HCT116 (cell line): ENCODE measurements at regions not wholly inside any gene's neighbourhood (a gene's known extent, or its start where the extent isn't known, plus 50 kb on each side); places are given as distances from the start of the nearest gene placed in this dataset.

Experiments used
- ATAC-seq: fragments of 200-7000 bp; cut with Tn5 transposase; 2 replicates; pipeline ENCODE4 v1.9.1; 2020; ENCODE audit warnings: mild to moderate bottlenecking, moderate library complexity
- BruUV-seq: library from RNA; stranded (reverse); fragments of 400-500 nt; replicated peaks from 2 replicates; lab custom pipeline; 2021; lab: Mats Ljungman, UMichigan
- CTCF ChIA-PET: fragments of 300-600 bp; sonication (Branson Sonifier 250); formaldehyde crosslinking; loops from one replicate; lab custom pipeline; 2021; ENCODE audit warnings: antibody characterized with exemption; lab: Charles Lee
- POLR2A ChIA-PET: fragments of 300-600, 350-600 bp; sonication (Branson Sonifier 250); formaldehyde crosslinking; loops from one replicate; lab custom pipeline; 2021; ENCODE audit warnings: antibody characterized with exemption; lab: Charles Lee
- RAD21 ChIA-PET, 2 experiments: fragments of 300-600 bp; sonication (Branson Sonifier 250); formaldehyde crosslinking; loops; one replicate each; lab custom pipeline; 2023; ENCODE audit warnings: low total read pairs in 2 of 2; ENCODE audit not compliant: uncharacterized antibody in 2 of 2, unreplicated experiment in 2 of 2, low non-redundant PET in 1 of 2; lab: Charles Lee
- DNase-seq: peaks from one replicate; pipeline ENCODE4 v3.0.0-alpha.2; 2010; ENCODE audit warnings: low read depth, low spot score
- H2AFZ ChIP-seq: fragments of 200-600 bp; shearing (Covaris generic), sonication (generic); 2 replicates; pipeline ENCODE4 v1.6.1; 2017; ENCODE audit warnings: low read depth, mixed run types, mixed read lengths, antibody characterized with exemption, low read length; ENCODE audit not compliant: poor library complexity, severe bottlenecking
- H3K27ac ChIP-seq: 2 replicates; pipeline ENCODE4 v1.5.1; 2012; ENCODE audit warnings: low read depth, low read length
- H3K27me3 ChIP-seq: fragments of 200-600 bp; sonication (generic); 2 replicates; pipeline ENCODE4 v1.6.1; 2016; ENCODE audit warnings: mixed run types, low read length, mixed read lengths; ENCODE audit not compliant: insufficient read depth
- H3K36me3 ChIP-seq, 2 experiments: fragments of 200-500 bp in 1 of 2; fragments of 200-600 bp in 1 of 2; sonication (Bioruptor generic) in 1 of 2; sonication (generic) in 1 of 2; 2 replicates each; pipeline versions ENCODE4 v1.5.1 to v1.6.1; 2014 to 2016; ENCODE audit warnings: low read length in 2 of 2, inconsistent platforms in 1 of 2, mixed read lengths in 1 of 2, mixed run types in 1 of 2; ENCODE audit not compliant: insufficient read depth in 2 of 2, control insufficient read depth in 1 of 2
- H3K4me1 ChIP-seq, 2 experiments: fragments of 200-600 bp in 1 of 2; sonication (generic) in 1 of 2; 2 replicates each; pipeline versions ENCODE4 v1.5.1 to v1.6.1; 2012 to 2017; ENCODE audit warnings: low read length in 2 of 2, inconsistent platforms in 1 of 2, mild to moderate bottlenecking in 1 of 2, mixed read lengths in 1 of 2, mixed run types in 1 of 2, moderate library complexity in 1 of 2; ENCODE audit not compliant: insufficient read depth in 2 of 2, control insufficient read depth in 1 of 2
- H3K4me2 ChIP-seq: fragments of 200-600 bp; sonication (generic); 2 replicates; pipeline ENCODE4 v1.6.1; 2017; ENCODE audit warnings: mixed run types, low read length, mixed read lengths
- H3K4me3 ChIP-seq, 2 experiments: fragments of 200-600 bp in 1 of 2; sonication (generic) in 1 of 2; replicated peaks in 1 of 2; 2 replicates each; pipeline ENCODE4 v1.5.1; 2011 to 2016; ENCODE audit warnings: low read length in 2 of 2, control low read depth in 1 of 2, low read depth in 1 of 2, mild to moderate bottlenecking in 1 of 2, mixed read lengths in 1 of 2, mixed run types in 1 of 2
- H3K79me2 ChIP-seq: fragments of 200-600 bp; sonication (generic); 2 replicates; pipeline ENCODE4 v1.6.1; 2017; ENCODE audit warnings: mild to moderate bottlenecking, mixed run types, low read length, moderate library complexity, mixed read lengths; ENCODE audit not compliant: insufficient read depth
- H3K9ac ChIP-seq: fragments of 200-600 bp; sonication (generic); 2 replicates; pipeline ENCODE4 v1.6.1; 2016; ENCODE audit warnings: low read length, mixed read lengths
- H3K9me2 ChIP-seq: fragments of 200-600 bp; sonication (generic), shearing (Covaris generic); 2 replicates; pipeline ENCODE4 v1.6.1; 2017; ENCODE audit warnings: mixed run types, mild to moderate bottlenecking, moderate library complexity; ENCODE audit not compliant: insufficient read depth
- H3K9me3 ChIP-seq, 2 experiments: fragments of 200-500 bp in 1 of 2; fragments of 200-600 bp in 1 of 2; sonication (Bioruptor generic) in 1 of 2; sonication (generic) in 1 of 2; 2 replicates each; pipeline ENCODE4 v1.6.1; 2014 to 2017; ENCODE audit warnings: low read length in 2 of 2, mixed read lengths in 2 of 2, inconsistent platforms in 1 of 2, low read depth in 1 of 2, mild to moderate bottlenecking in 1 of 2, mixed run types in 1 of 2, moderate library complexity in 1 of 2; ENCODE audit not compliant: control insufficient read depth in 1 of 2, insufficient read depth in 1 of 2
- H4K20me1 ChIP-seq: fragments of 200-600 bp; sonication (generic), shearing (Covaris generic); 2 replicates; pipeline ENCODE4 v1.6.1; 2017; ENCODE audit warnings: mixed run types, mild to moderate bottlenecking, moderate library complexity; ENCODE audit not compliant: insufficient read depth
- ATF3 ChIP-seq: IDR thresholded peaks from 2 replicates; pipeline ENCODE4 v1.6.1; 2012
- CBX3 ChIP-seq: IDR thresholded peaks from 2 replicates; pipeline ENCODE4 v1.6.1; 2012; ENCODE audit warnings: low read depth
- CEBPB ChIP-seq: IDR thresholded peaks from 2 replicates; pipeline ENCODE4 v1.6.1; 2012; ENCODE audit warnings: low read depth
- EGR1 ChIP-seq: IDR thresholded peaks from 2 replicates; pipeline ENCODE4 v1.6.1; 2012; ENCODE audit warnings: low read depth
- ELF1 ChIP-seq: IDR thresholded peaks from 2 replicates; pipeline ENCODE4 v1.6.1; 2012; ENCODE audit warnings: low read depth, borderline replicate concordance
- EZH2 ChIP-seq: fragments of 200-600 bp; sonication (generic); IDR thresholded peaks from 2 replicates; pipeline ENCODE4 v1.6.1; 2017; ENCODE audit warnings: antibody characterized with exemption, mixed run types
- EZH2phosphoT487 ChIP-seq: fragments of 200-600 bp; IDR thresholded peaks from 2 replicates; pipeline ENCODE4 v1.6.1; 2018; ENCODE audit warnings: antibody characterized with exemption, borderline replicate concordance
- FOSL1 ChIP-seq: IDR thresholded peaks from 2 replicates; pipeline ENCODE4 v1.6.1; 2012; ENCODE audit warnings: low read depth
- JUND ChIP-seq: IDR thresholded peaks from 2 replicates; pipeline ENCODE4 v1.6.1; 2012
- POLR2A ChIP-seq: IDR thresholded peaks from 2 replicates; pipeline ENCODE4 v1.7.0; 2011; ENCODE audit warnings: borderline replicate concordance; ENCODE audit not compliant: insufficient read depth, insufficient read length; ENCODE audit errors: extremely low read depth
- POLR2AphosphoS5 ChIP-seq: IDR thresholded peaks from 2 replicates; pipeline ENCODE4 v1.6.1; 2011; ENCODE audit warnings: mild to moderate bottlenecking, low read depth, low read length, moderate library complexity
- RAD21 ChIP-seq: IDR thresholded peaks from 2 replicates; pipeline ENCODE4 v1.6.1; 2012; ENCODE audit warnings: low read depth, mild to moderate bottlenecking
- REST ChIP-seq: IDR thresholded peaks from 2 replicates; pipeline ENCODE4 v1.6.1; 2012; ENCODE audit warnings: low read depth
- SIN3A ChIP-seq: IDR thresholded peaks from 2 replicates; pipeline ENCODE4 v1.6.1; 2012; ENCODE audit warnings: low read depth
- SP1 ChIP-seq: IDR thresholded peaks from 2 replicates; pipeline ENCODE4 v1.6.1; 2012; ENCODE audit warnings: low read depth
- SRF ChIP-seq: IDR thresholded peaks from 2 replicates; pipeline ENCODE4 v1.6.1; 2012; ENCODE audit warnings: low read depth
- TCF7L2 ChIP-seq: IDR thresholded peaks from 2 replicates; pipeline ENCODE4 v1.7.0; 2011; ENCODE audit warnings: borderline replicate concordance, inconsistent platforms; ENCODE audit not compliant: insufficient read depth, insufficient read length; ENCODE audit errors: extremely low read depth
- YY1 ChIP-seq: IDR thresholded peaks from 2 replicates; pipeline ENCODE4 v1.6.1; 2011; ENCODE audit warnings: low read length, low read depth, moderate library complexity, mild to moderate bottlenecking; ENCODE audit not compliant: insufficient replicate concordance; ENCODE audit errors: extremely low read depth
- ZFX ChIP-seq: fragments of 450-650 bp; IDR thresholded peaks from 2 replicates; pipeline ENCODE4 v1.6.1; 2017
- ZNF274 ChIP-seq: fragments of 200-500 bp; sonication (Bioruptor generic); IDR thresholded peaks from 2 replicates; pipeline ENCODE4 v1.6.1; 2014; ENCODE audit warnings: mild to moderate bottlenecking, low read depth, low read length, inconsistent platforms
- intact Hi-C: fragments of 100-400 bp; cut with micrococcal nuclease; formaldehyde crosslinking; loops from 2 replicates; pipeline ENCODE4 v1.10.0; 2022
- TF ChIP-seq, protein P1 (sequence below): IDR thresholded peaks from 2 replicates; pipeline ENCODE4 v1.6.1; 2011; ENCODE audit warnings: mild to moderate bottlenecking, low read length, moderate library complexity; ENCODE audit not compliant: insufficient replicate concordance; ENCODE audit errors: extremely low read depth
- TF ChIP-seq, protein P2 (sequence below): IDR thresholded peaks from 2 replicates; pipeline ENCODE4 v1.6.1; 2012

GRCh38 chr15:96273317-96274086 is 57.0 kb upstream of the NR2F2 start:
- peak overlapping the region; percentile 74 for H3K4me2 ChIP-seq
- peaks cover 63 to 88% of the 10 kb centered on the region in 2 experiments for H3K4me1 ChIP-seq
- H3K4me3 ChIP-seq = peak overlapping the region in 1 of 2 experiments; percentile 44; a peak in 2 of 4 replicates
- DNase-seq (peak; percentile 100), ATAC-seq (peak; percentile 92)
- no peaks in the 10 kb centered on the region for H3K9me3 ChIP-seq
- H3K27me3 ChIP-seq = no peaks in the 10 kb centered on the region
- peak overlapping the region; percentile 83 for H3K27ac ChIP-seq
- ChIA-PET RAD21 (interaction anchor here (0.6 to 1.2 kb wide), 3 partner anchors 54 to 174 kb away, joined by 3 to 5 read pairs (median 3); no protein-coding TSS in a partner anchor), CTCF (interaction anchor here (0.8 to 1.6 kb wide), 3 partner anchors 8 to 1482 kb away, joined by 3 to 6 read pairs (median 3); no protein-coding TSS in a partner anchor), POLR2A (interaction anchor here (0.9 to 1.6 kb wide), 6 partner anchors 9 to 56 kb away, joined by 3 to 15 read pairs (median 4); partner anchors contain the start of gene NR2F2)
- intact Hi-C loops = loop anchor here (2.0 to 10.0 kb wide), 2 partner anchors 57 to 719 kb away; partner anchors contain the start of gene NR2F2
- no peaks in the 10 kb centered on the region for H3K9me2 ChIP-seq
- H3K36me3 ChIP-seq = no peaks in the 10 kb centered on the region
- no peak overlapping the region for H2AFZ ChIP-seq
- peak overlapping the region; percentile 49 for H3K9ac ChIP-seq
- BruUV-seq = no TSS peak
- H3K79me2 ChIP-seq = no peaks in the 10 kb centered on the region
- no peaks in the 10 kb centered on the region for H4K20me1 ChIP-seq
- TF ChIP-seq SP1 (peak; percentile 97), POLR2AphosphoS5 (peak; percentile 77), ELF1 (peak; percentile 20; the same call in 1 of the 2 replicates), CEBPB (peak; percentile 90), EGR1 (peak; percentile 96), TCF7L2 (peak; percentile 96), ZNF274 (no peak), RAD21 (peak; percentile 36; the same call in 1 of the 2 replicates), POLR2A (no peak), ATF3 (peak; percentile 27; the same call in 1 of the 2 replicates), YY1 (peak; percentile 48), EZH2phosphoT487 (no peak), JUND (peak; percentile 97), ZFX (no peak), CBX3 (peak; percentile 94), REST (no peak), FOSL1 (peak; percentile 99), SIN3A (peak; percentile 98), SRF (peak; percentile 86), EZH2 (no peak)
- TF ChIP-seq, protein P1, sequence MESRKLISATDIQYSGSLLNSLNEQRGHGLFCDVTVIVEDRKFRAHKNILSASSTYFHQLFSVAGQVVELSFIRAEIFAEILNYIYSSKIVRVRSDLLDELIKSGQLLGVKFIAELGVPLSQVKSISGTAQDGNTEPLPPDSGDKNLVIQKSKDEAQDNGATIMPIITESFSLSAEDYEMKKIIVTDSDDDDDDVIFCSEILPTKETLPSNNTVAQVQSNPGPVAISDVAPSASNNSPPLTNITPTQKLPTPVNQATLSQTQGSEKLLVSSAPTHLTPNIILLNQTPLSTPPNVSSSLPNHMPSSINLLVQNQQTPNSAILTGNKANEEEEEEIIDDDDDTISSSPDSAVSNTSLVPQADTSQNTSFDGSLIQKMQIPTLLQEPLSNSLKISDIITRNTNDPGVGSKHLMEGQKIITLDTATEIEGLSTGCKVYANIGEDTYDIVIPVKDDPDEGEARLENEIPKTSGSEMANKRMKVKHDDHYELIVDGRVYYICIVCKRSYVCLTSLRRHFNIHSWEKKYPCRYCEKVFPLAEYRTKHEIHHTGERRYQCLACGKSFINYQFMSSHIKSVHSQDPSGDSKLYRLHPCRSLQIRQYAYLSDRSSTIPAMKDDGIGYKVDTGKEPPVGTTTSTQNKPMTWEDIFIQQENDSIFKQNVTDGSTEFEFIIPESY = peak; percentile 63
- TF ChIP-seq, protein P2, sequence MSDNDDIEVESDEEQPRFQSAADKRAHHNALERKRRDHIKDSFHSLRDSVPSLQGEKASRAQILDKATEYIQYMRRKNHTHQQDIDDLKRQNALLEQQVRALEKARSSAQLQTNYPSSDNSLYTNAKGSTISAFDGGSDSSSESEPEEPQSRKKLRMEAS = peak; percentile 93
